ENCODE measurements at regions not wholly inside any gene's neighbourhood (a gene's known extent, or its start where the extent isn't known, plus 50 kb on each side); places are given as distances from the start of the nearest gene placed in this dataset.

DNA sequence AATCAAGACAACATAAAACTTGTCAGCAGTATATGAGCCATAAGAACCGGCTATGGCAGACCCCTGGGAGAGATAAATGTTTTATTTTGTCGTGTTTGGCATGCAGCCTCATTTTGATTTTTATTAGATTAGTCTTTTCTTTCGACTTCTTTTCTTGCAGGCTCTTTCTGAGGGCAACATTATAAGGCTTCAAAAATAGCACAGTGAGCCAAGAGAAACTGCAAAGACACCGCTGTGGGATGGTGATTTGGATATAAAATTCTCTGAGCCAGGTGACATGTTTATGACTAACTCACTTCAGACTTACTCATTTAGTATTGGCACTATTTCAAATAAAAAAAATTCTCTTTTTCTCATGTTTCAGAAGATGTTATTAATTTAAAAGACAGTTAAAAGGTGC, 96.8 kb upstream of the PKP2 start:
- TF ChIP-seq TEAD4 (IDR thresholded peaks at IDR 0.05; ENCODE audit: low read length) (no peak), TEAD4 (CRISPR knock-in tag; IDR thresholded peaks at IDR 0.05; ENCODE audit: borderline replicate concordance) (no peak), ZNF23 (CRISPR knock-in tag; IDR thresholded peaks at IDR 0.05) (no peak), MXI1 (IDR thresholded peaks at IDR 0.05; ENCODE audit: low read depth, low read length) (no peak), BRCA1 (IDR thresholded peaks at IDR 0.05) (no peak), BRCA1 (CRISPR knock-in tag; IDR thresholded peaks at IDR 0.05) (no peak), TAF9B (IDR thresholded peaks at IDR 0.05; ENCODE audit: partially characterized antibody) (no peak), ZNF239 (CRISPR knock-in tag; IDR thresholded peaks at IDR 0.05) (no peak), ZNF143 (CRISPR knock-in tag; IDR thresholded peaks at IDR 0.05) (no peak), RAD21 (CRISPR knock-in tag; conservative IDR thresholded peaks at IDR 0.05 in 1 of 2, IDR thresholded peaks at IDR 0.05 in 1 of 2) (no peak)
- TF ChIP-seq, protein P1, sequence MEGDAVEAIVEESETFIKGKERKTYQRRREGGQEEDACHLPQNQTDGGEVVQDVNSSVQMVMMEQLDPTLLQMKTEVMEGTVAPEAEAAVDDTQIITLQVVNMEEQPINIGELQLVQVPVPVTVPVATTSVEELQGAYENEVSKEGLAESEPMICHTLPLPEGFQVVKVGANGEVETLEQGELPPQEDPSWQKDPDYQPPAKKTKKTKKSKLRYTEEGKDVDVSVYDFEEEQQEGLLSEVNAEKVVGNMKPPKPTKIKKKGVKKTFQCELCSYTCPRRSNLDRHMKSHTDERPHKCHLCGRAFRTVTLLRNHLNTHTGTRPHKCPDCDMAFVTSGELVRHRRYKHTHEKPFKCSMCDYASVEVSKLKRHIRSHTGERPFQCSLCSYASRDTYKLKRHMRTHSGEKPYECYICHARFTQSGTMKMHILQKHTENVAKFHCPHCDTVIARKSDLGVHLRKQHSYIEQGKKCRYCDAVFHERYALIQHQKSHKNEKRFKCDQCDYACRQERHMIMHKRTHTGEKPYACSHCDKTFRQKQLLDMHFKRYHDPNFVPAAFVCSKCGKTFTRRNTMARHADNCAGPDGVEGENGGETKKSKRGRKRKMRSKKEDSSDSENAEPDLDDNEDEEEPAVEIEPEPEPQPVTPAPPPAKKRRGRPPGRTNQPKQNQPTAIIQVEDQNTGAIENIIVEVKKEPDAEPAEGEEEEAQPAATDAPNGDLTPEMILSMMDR (IDR thresholded peaks at IDR 0.05 in 2 of 3, conservative IDR thresholded peaks at IDR 0.05 in 1 of 3; ENCODE audit: insufficient read depth in 2 of 3, low read depth in 1 of 3, low read length in 3 of 3) = no peak
- TF ChIP-seq, protein P2, sequence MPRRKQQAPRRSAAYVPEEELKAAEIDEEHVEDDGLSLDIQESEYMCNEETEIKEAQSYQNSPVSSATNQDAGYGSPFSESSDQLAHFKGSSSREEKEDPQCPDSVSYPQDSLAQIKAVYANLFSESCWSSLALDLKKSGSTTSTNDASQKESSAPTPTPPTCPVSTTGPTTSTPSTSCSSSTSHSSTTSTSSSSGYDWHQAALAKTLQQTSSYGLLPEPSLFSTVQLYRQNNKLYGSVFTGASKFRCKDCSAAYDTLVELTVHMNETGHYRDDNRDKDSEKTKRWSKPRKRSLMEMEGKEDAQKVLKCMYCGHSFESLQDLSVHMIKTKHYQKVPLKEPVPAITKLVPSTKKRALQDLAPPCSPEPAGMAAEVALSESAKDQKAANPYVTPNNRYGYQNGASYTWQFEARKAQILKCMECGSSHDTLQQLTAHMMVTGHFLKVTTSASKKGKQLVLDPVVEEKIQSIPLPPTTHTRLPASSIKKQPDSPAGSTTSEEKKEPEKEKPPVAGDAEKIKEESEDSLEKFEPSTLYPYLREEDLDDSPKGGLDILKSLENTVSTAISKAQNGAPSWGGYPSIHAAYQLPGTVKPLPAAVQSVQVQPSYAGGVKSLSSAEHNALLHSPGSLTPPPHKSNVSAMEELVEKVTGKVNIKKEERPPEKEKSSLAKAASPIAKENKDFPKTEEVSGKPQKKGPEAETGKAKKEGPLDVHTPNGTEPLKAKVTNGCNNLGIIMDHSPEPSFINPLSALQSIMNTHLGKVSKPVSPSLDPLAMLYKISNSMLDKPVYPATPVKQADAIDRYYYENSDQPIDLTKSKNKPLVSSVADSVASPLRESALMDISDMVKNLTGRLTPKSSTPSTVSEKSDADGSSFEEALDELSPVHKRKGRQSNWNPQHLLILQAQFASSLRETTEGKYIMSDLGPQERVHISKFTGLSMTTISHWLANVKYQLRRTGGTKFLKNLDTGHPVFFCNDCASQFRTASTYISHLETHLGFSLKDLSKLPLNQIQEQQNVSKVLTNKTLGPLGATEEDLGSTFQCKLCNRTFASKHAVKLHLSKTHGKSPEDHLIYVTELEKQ (CRISPR knock-in tag; IDR thresholded peaks at IDR 0.05) = no peak

All from K562 (cell line).